HK-2 (cell line): ENCODE measurements at regions not wholly inside any gene's neighbourhood (a gene's known extent, or its start where the extent isn't known, plus 50 kb on each side); places are given as distances from the start of the nearest gene placed in this dataset.
"Not testable (repeated sequence)": the region's sequence is repeated elsewhere in the genome, so short reads cannot be mapped to it uniquely, and the experiment has no call there.

Experiments used
- DNase-seq: peaks from one replicate; pipeline ENCODE4 v3.0.0-alpha.2; 2018; ENCODE audit not compliant: unreplicated experiment

- not testable (repeated sequence) for DNase-seq
Observed at GRCh38 chr4:82301390-82301789, 72.4 kb downstream of the HNRNPD start.

GRCh38 chr4:82293304-82293703, 80.5 kb downstream of the HNRNPD start:
- no peak for DNase-seq

GRCh38 chr4:82287720-82288119, 86.1 kb downstream of the HNRNPD start:
- DNase-seq: no peak

- DNase-seq: peak; percentile 99
Observed at GRCh38 chr4:82284858-82285805, 88.7 kb downstream of the HNRNPD start.

- no peak for DNase-seq
Observed at GRCh38 chr4:82284475-82284857, 89.3 kb downstream of the HNRNPD start.

- DNase-seq: no peak
Observed at GRCh38 chr4:82282875-82283274, 90.9 kb downstream of the HNRNPD start.

GRCh38 chr4:82279550-82279949, 94.2 kb downstream of the HNRNPD start:
- not testable (repeated sequence) for DNase-seq

GRCh38 chr4:82276332-82276640, 97.5 kb downstream of the HNRNPD start:
- DNase-seq: no peak

GRCh38 chr4:82275431-82276331, 98.1 kb downstream of the HNRNPD start:
- DNase-seq: no peak

- not testable (repeated sequence) for DNase-seq
Observed at GRCh38 chr4:82274700-82275099, 99.1 kb downstream of the HNRNPD start.

- not testable (repeated sequence) for DNase-seq
Observed at GRCh38 chr4:82272523-82272922, 101.3 kb downstream of the HNRNPD start.

GRCh38 chr4:82271915-82272480, 101.8 kb downstream of the HNRNPD start:
- DNase-seq: not testable (repeated sequence)

- DNase-seq: no peak
Observed at GRCh38 chr4:82268826-82269193, 105.0 kb downstream of the HNRNPD start.

GRCh38 chr4:82268050-82268825, 105.6 kb downstream of the HNRNPD start:
- peak; percentile 29 for DNase-seq

GRCh38 chr4:82267506-82267905, 106.3 kb downstream of the HNRNPD start:
- DNase-seq: no peak

GRCh38 chr4:82266345-82266744, 107.4 kb downstream of the HNRNPD start:
- no peak for DNase-seq

GRCh38 chr4:82261084-82261483, 112.7 kb downstream of the HNRNPD start:
- DNase-seq: no peak

- DNase-seq: no peak
Observed at GRCh38 chr4:82260632-82261031, 113.2 kb downstream of the HNRNPD start.

GRCh38 chr4:82256718-82257117, 117.1 kb downstream of the HNRNPD start:
- DNase-seq: no peak

GRCh38 chr4:82255657-82256056, 118.1 kb downstream of the HNRNPD start:
- DNase-seq: no peak

GRCh38 chr4:82248903-82249632, 124.7 kb downstream of the HNRNPD start:
- DNase-seq: no peak
